HepG2 (cell line): ENCODE measurements at regions not wholly inside any gene's neighbourhood (a gene's known extent, or its start where the extent isn't known, plus 50 kb on each side); places are given as distances from the start of the nearest gene placed in this dataset.

Experiments
- ATAC-seq: fragments of 200-7000 bp; cut with Tn5 transposase; 3 replicates; pipeline ENCODE4 v1.9.1; 2020; ENCODE audit warnings: mild to moderate bottlenecking, moderate library complexity
- BruUV-seq: library from RNA; stranded (reverse); fragments of 400-500 nt; replicated peaks from 2 replicates; lab custom pipeline; 2021; lab: Mats Ljungman, UMichigan
- CTCF ChIA-PET: fragments of 300-600 bp; formaldehyde crosslinking; extraction: SDS; loops from one replicate; lab custom pipeline; 2021; ENCODE audit warnings: low total read pairs, inconsistent platforms, low intra/inter-chr PET ratio; lab: Yijun Ruan, JAX
- POLR2A ChIA-PET: fragments of 350-600 bp; sonication (Branson Sonifier 250); formaldehyde crosslinking; loops from one replicate; lab custom pipeline; 2020; ENCODE audit warnings: antibody characterized with exemption, inconsistent platforms; lab: Yijun Ruan, JAX
- DNase-seq: peaks from one replicate; pipeline ENCODE4 v3.0.0-alpha.2; 2015; ENCODE audit warnings: low spot score
- FAIRE-seq: peaks from 3 replicates; lab custom pipeline; 2011; peaks lifted over from hg19 to GRCh38; lab: Jason Lieb, UNC
- H2AFZ ChIP-seq: one replicate; pipeline ENCODE4 v1.6.1; 2011; ENCODE audit warnings: low read length, inconsistent platforms
- H3K27ac ChIP-seq: fragments of 300-600 bp; 3 replicates; pipeline ENCODE4 v1.8.0; 2011; ENCODE audit warnings: mixed run types, mild to moderate bottlenecking, mixed read lengths, low read length, inconsistent platforms; ENCODE audit not compliant: insufficient read depth; ENCODE audit errors: extremely low read length
- H3K27me3 ChIP-seq, 2 experiments: fragments of 200-600 bp in 1 of 2; 2 replicates in 1 of 2; 3 replicates in 1 of 2; pipeline versions ENCODE4 v1.6.0 to v1.8.0; 2011; ENCODE audit warnings: low read length in 2 of 2, mild to moderate bottlenecking in 2 of 2, moderate library complexity in 2 of 2, inconsistent platforms in 1 of 2; ENCODE audit not compliant: insufficient read depth in 2 of 2, control insufficient read depth in 1 of 2
- H3K36me3 ChIP-seq, 2 experiments: fragments of 200-600 bp in 1 of 2; replicated peaks in 1 of 2; 2 replicates in 1 of 2; 3 replicates in 1 of 2; pipeline versions ENCODE4 v1.5.1 to v1.8.0; 2011; ENCODE audit warnings: low read length in 2 of 2, inconsistent platforms in 1 of 2; ENCODE audit not compliant: insufficient read depth in 2 of 2, control insufficient read depth in 1 of 2
- H3K4me1 ChIP-seq: 2 replicates; pipeline ENCODE4 v1.5.1; 2012; ENCODE audit warnings: low read length, inconsistent platforms; ENCODE audit not compliant: insufficient read depth
- H3K4me2 ChIP-seq: 2 replicates; pipeline ENCODE4 v1.6.0; 2011; ENCODE audit warnings: low read depth, low read length, inconsistent platforms
- H3K4me3 ChIP-seq, 3 experiments: fragments of 200-600 bp in 1 of 3; sonication (generic), shearing (Covaris generic) in 1 of 3; replicated peaks in 1 of 3; 2 replicates each; pipeline ENCODE4 v1.5.1; 2011 to 2016; ENCODE audit warnings: low read length in 3 of 3, inconsistent platforms in 2 of 3, low read depth in 2 of 3, mild to moderate bottlenecking in 2 of 3, control low read depth in 1 of 3, mixed read lengths in 1 of 3; ENCODE audit not compliant: insufficient read depth in 1 of 3
- H3K79me2 ChIP-seq: one replicate; pipeline ENCODE4 v1.6.1; 2011; ENCODE audit warnings: low read length, inconsistent platforms; ENCODE audit not compliant: insufficient read depth
- H3K9ac ChIP-seq: 2 replicates; pipeline ENCODE4 v1.6.0; 2011; ENCODE audit warnings: mild to moderate bottlenecking, low read depth, low read length, inconsistent platforms; ENCODE audit not compliant: insufficient read depth
- H3K9me3 ChIP-seq: 2 replicates; pipeline ENCODE4 v1.5.1; 2012; ENCODE audit warnings: mild to moderate bottlenecking, low read length
- H4K20me1 ChIP-seq: 2 replicates; pipeline ENCODE4 v1.6.0; 2011; ENCODE audit warnings: inconsistent platforms, mild to moderate bottlenecking, low read length, moderate library complexity; ENCODE audit not compliant: insufficient read depth
- DMAP1 ChIP-seq: IDR thresholded peaks from 2 replicates; pipeline ENCODE4 v1.6.1; 2016
- DR1 ChIP-seq: sonication (generic); formaldehyde crosslinking; IDR thresholded peaks from 2 replicates; pipeline ENCODE4 v1.8.0; 2021; ENCODE audit warnings: mild to moderate bottlenecking, missing genetic modification reagents, inconsistent platforms
- IRF1 ChIP-seq: sonication (generic); formaldehyde crosslinking; IDR thresholded peaks from 2 replicates; pipeline ENCODE4 v1.4.0; 2020; ENCODE audit warnings: low read depth, mild to moderate bottlenecking, missing genetic modification reagents
- ISL2 ChIP-seq: sonication (generic); formaldehyde crosslinking; IDR thresholded peaks from 2 replicates; pipeline ENCODE4 v1.5.0; 2020; ENCODE audit warnings: missing genetic modification reagents
- KDM4B ChIP-seq: sonication (generic); formaldehyde crosslinking; IDR thresholded peaks from 2 replicates; pipeline ENCODE4 v1.4.0; 2020; ENCODE audit warnings: missing genetic modification reagents
- MATR3 ChIP-seq: sonication (generic); formaldehyde crosslinking; IDR thresholded peaks from 2 replicates; pipeline ENCODE4 v1.4.0; 2020; ENCODE audit warnings: missing genetic modification reagents
- NFAT5 ChIP-seq: sonication (generic); formaldehyde crosslinking; IDR thresholded peaks from 2 replicates; pipeline ENCODE4 v1.4.0; 2020; ENCODE audit warnings: missing genetic modification reagents
- SOX13 ChIP-seq, 3 experiments: fragments of 450-650 bp in 1 of 3; sonication (generic) in 1 of 3; formaldehyde crosslinking in 1 of 3; IDR thresholded peaks in 2 of 3; conservative IDR thresholded peaks in 1 of 3; 2 replicates each; pipeline versions ENCODE4 v1.5.0 to v1.6.1; 2016 to 2020; ENCODE audit warnings: antibody characterized with exemption in 1 of 3, mild to moderate bottlenecking in 1 of 3, missing compliant biosample characterization in 1 of 3, missing genetic modification reagents in 1 of 3, moderate library complexity in 1 of 3
- ZBTB38 ChIP-seq: sonication (generic); formaldehyde crosslinking; IDR thresholded peaks from 2 replicates; pipeline ENCODE4 v1.5.1; 2020; ENCODE audit warnings: mild to moderate bottlenecking, missing genetic modification reagents
- ZNF44 ChIP-seq: sonication (generic); formaldehyde crosslinking; IDR thresholded peaks from 2 replicates; pipeline ENCODE4 v1.5.1; 2020; ENCODE audit warnings: mild to moderate bottlenecking, missing genetic modification reagents
- ZNF773 ChIP-seq: sonication (generic); formaldehyde crosslinking; IDR thresholded peaks from 2 replicates; pipeline ENCODE4 v1.4.0; 2020; ENCODE audit warnings: missing genetic modification reagents, borderline replicate concordance
- WGBS: methylation state at CpG from one replicate; pipeline ENCODE4 v1.1.6; 2017; ENCODE audit warnings: low lambda C conversion rate; 5-methylcytosine and 5-hydroxymethylcytosine counted together
- in situ Hi-C: cut with HindIII; loops from 2 replicates; pipeline ENCODE4 v1.10.0; 2017; ENCODE audit warnings: low pct_unique_long_range_greater_than_20kb; ENCODE audit not compliant: extremely low pct_ligation_motif_present
- intact Hi-C: fragments of 100-400 bp; cut with micrococcal nuclease; formaldehyde crosslinking; loops from one replicate; pipeline ENCODE4 v1.10.0; 2022; ENCODE audit not compliant: unreplicated experiment
- TF ChIP-seq, protein P1 (sequence below): sonication (generic); formaldehyde crosslinking; IDR thresholded peaks from 2 replicates; pipeline ENCODE4 v1.4.0; 2020; ENCODE audit warnings: mild to moderate bottlenecking, missing genetic modification reagents

DNA sequence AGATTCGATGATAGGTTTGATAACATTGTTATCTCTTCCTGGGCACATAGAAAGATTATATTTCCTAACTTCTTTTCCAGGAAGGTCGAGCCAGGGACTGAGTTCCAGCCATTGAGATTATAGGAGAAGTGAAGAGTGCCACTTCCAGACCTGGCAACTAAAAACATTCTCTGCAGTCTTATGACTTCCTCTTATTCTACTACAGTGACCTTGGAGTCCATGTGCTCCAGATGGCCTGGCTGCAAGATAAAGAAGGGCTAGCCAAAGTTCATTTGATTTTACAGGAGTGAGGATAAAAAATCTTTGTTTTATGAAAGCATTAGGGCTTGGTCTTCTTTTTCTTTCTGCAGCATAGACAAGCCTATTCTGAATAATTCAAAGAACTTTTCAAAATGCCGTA lies 363.0 kb downstream of the FSIP2 start:
- POLR2A ChIA-PET, result no interaction called here
- H3K4me2 ChIP-seq, result no peak overlapping the region
- WGBS, result 77% methylated on average over 3 of the region's 3 CpGs
- TF ChIP-seq ZNF773 (CRISPR knock-in tag) (no peak), NFAT5 (CRISPR knock-in tag) (no peak), DR1 (CRISPR knock-in tag) (no peak), IRF1 (CRISPR knock-in tag) (no peak), DMAP1 (CRISPR knock-in tag) (no peak), MATR3 (CRISPR knock-in tag) (no peak), SOX13 (IDR thresholded peaks at IDR 0.05) (no peak), SOX13 (CRISPR knock-in tag; conservative IDR thresholded peaks at IDR 0.05 in 1 of 2, IDR thresholded peaks at IDR 0.05 in 1 of 2) (no peak), ZNF44 (CRISPR knock-in tag) (no peak), ZBTB38 (no peak), KDM4B (CRISPR knock-in tag) (no peak), ISL2 (no peak)
- TF ChIP-seq, protein P1, sequence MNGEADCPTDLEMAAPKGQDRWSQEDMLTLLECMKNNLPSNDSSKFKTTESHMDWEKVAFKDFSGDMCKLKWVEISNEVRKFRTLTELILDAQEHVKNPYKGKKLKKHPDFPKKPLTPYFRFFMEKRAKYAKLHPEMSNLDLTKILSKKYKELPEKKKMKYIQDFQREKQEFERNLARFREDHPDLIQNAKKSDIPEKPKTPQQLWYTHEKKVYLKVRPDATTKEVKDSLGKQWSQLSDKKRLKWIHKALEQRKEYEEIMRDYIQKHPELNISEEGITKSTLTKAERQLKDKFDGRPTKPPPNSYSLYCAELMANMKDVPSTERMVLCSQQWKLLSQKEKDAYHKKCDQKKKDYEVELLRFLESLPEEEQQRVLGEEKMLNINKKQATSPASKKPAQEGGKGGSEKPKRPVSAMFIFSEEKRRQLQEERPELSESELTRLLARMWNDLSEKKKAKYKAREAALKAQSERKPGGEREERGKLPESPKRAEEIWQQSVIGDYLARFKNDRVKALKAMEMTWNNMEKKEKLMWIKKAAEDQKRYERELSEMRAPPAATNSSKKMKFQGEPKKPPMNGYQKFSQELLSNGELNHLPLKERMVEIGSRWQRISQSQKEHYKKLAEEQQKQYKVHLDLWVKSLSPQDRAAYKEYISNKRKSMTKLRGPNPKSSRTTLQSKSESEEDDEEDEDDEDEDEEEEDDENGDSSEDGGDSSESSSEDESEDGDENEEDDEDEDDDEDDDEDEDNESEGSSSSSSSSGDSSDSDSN, result no peak
- no peaks in the 10 kb centered on the region for H3K36me3 ChIP-seq
- DNase-seq (no peak), FAIRE-seq (no peak), ATAC-seq (no peak)
- no peak overlapping the region for H3K9ac ChIP-seq
- no peak overlapping the region for H2AFZ ChIP-seq
- no TSS peak for BruUV-seq
- H3K4me3 ChIP-seq, result no peak overlapping the region
- H3K4me1 ChIP-seq, result peaks cover 6% of the 10 kb centered on the region
- H3K79me2 ChIP-seq, result no peaks in the 10 kb centered on the region
- intact Hi-C loops, result loop anchor here (10.0 kb wide), 1 partner anchor 287 kb away; no protein-coding TSS in a partner anchor
- no peaks in the 10 kb centered on the region for H3K9me3 ChIP-seq
- H3K27me3 ChIP-seq, result no peaks in the 10 kb centered on the region
- no peaks in the 10 kb centered on the region for H4K20me1 ChIP-seq
- no peak overlapping the region for H3K27ac ChIP-seq
- CTCF ChIA-PET, result no interaction called here
- in situ Hi-C loops, result no loop called here
